Peyer's patch (tissue), 4 donors: ENCODE measurements at regions not wholly inside any gene's neighbourhood (a gene's known extent, or its start where the extent isn't known, plus 50 kb on each side); places are given as distances from the start of the nearest gene placed in this dataset.

ENCODE experiments used
- CTCF ChIP-seq, 6 experiments: fragments of 450-650 bp in 4 of 6; fragments of 200-600 bp in 2 of 6; sonication (generic) in 1 of 6; IDR thresholded peaks; one replicate each; pipeline ENCODE4 v1.5.1; 2017 to 2019; ENCODE audit warnings: antibody characterized with exemption in 6 of 6, mild to moderate bottlenecking in 3 of 6, moderate library complexity in 1 of 6
- POLR2A ChIP-seq, 2 donors: fragments of 450-650 bp; IDR thresholded peaks; one replicate each; pipeline ENCODE4 v1.5.1; 2017; ENCODE audit warnings: antibody characterized with exemption in 2 of 2, mild to moderate bottlenecking in 2 of 2, moderate library complexity in 2 of 2

GRCh38 chr14:105605464-105606304 is 79.3 kb downstream of the TMEM121 start:
- TF ChIP-seq CTCF (IDR thresholded peaks at IDR 0.05) (no peak), POLR2A (IDR thresholded peaks at IDR 0.05) (no peak)
